H1 (cell line): ENCODE measurements at regions not wholly inside any gene's neighbourhood (a gene's known extent, or its start where the extent isn't known, plus 50 kb on each side); places are given as distances from the start of the nearest gene placed in this dataset.

Experiments used
- CTCF ChIA-PET: fragments of 300-600 bp; sonication (Branson Sonifier 250); formaldehyde crosslinking; loops from one replicate; lab custom pipeline; 2021; ENCODE audit not compliant: partially characterized antibody; lab: Charles Lee
- POLR2A ChIA-PET: fragments of 300-600 bp; sonication (Branson Sonifier 250); formaldehyde crosslinking; loops from one replicate; lab custom pipeline; 2021; ENCODE audit warnings: inconsistent platforms; ENCODE audit not compliant: partially characterized antibody; lab: Charles Lee
- DNase-seq, 2 experiments: peaks; one replicate each; pipeline versions ENCODE4 v3.0.0 to v3.0.0-alpha.2; 2010 to 2022; ENCODE audit warnings: low spot score in 2 of 2, low read depth in 1 of 2, mixed read lengths in 1 of 2
- FAIRE-seq: peaks from 2 replicates; lab custom pipeline; 2011; peaks lifted over from hg19 to GRCh38; lab: Jason Lieb, UNC
- H2AFZ ChIP-seq: 2 replicates; pipeline ENCODE4 v1.8.1; 2012; ENCODE audit warnings: low read length, inconsistent platforms
- H2AK5ac ChIP-seq: 2 replicates; pipeline ENCODE4 v1.6.1; 2013; ENCODE audit warnings: low read depth, low read length
- H2BK120ac ChIP-seq: replicated peaks from 2 replicates; pipeline ENCODE3; 2013; ENCODE audit warnings: low read depth, low read length, inconsistent platforms
- H2BK12ac ChIP-seq: 2 replicates; pipeline ENCODE4 v1.6.1; 2013; ENCODE audit warnings: low read depth, low read length
- H2BK15ac ChIP-seq: 2 replicates; pipeline ENCODE4 v1.6.1; 2013; ENCODE audit warnings: low read length
- H2BK20ac ChIP-seq: 2 replicates; pipeline ENCODE4 v1.6.1; 2013; ENCODE audit warnings: low read length
- H2BK5ac ChIP-seq: 2 replicates; pipeline ENCODE4 v1.6.1; 2013; ENCODE audit warnings: low read depth, low read length
- H3K14ac ChIP-seq: 2 replicates; pipeline ENCODE4 v1.6.1; 2013; ENCODE audit warnings: inconsistent platforms; ENCODE audit not compliant: insufficient read length
- H3K18ac ChIP-seq: 2 replicates; pipeline ENCODE4 v1.6.1; 2013; ENCODE audit warnings: low read length; ENCODE audit errors: extremely low read depth
- H3K23ac ChIP-seq: 2 replicates; pipeline ENCODE4 v1.6.1; 2013; ENCODE audit warnings: inconsistent platforms; ENCODE audit not compliant: insufficient read length
- H3K23me2 ChIP-seq: 2 replicates; pipeline ENCODE4 v1.6.1; 2013; ENCODE audit warnings: low read depth, low read length
- H3K27ac ChIP-seq: 2 replicates; pipeline ENCODE4 v1.6.1; 2011; ENCODE audit warnings: low read depth, low read length, inconsistent platforms
- H3K27me3 ChIP-seq, 4 experiments: replicated peaks in 1 of 4; 1 replicate in 1 of 4; 2 replicates in 3 of 4; pipeline versions ENCODE4 v1.6.1 to v1.8.1; 2011 to 2013; ENCODE audit warnings: low read length in 3 of 4, mild to moderate bottlenecking in 3 of 4, inconsistent platforms in 2 of 4, mixed read lengths in 2 of 4, moderate library complexity in 1 of 4; ENCODE audit not compliant: control insufficient read depth in 3 of 4, insufficient read depth in 3 of 4; ENCODE audit errors: extremely low read depth in 1 of 4
- H3K36me3 ChIP-seq, 4 experiments: 2 replicates each; pipeline versions ENCODE4 v1.6.1 to v1.8.1; 2011 to 2013; ENCODE audit warnings: mild to moderate bottlenecking in 4 of 4, low read length in 3 of 4, moderate library complexity in 2 of 4, control low read depth in 1 of 4, inconsistent platforms in 1 of 4; ENCODE audit not compliant: insufficient read depth in 4 of 4, control insufficient read depth in 2 of 4
- H3K4ac ChIP-seq: replicated peaks from 2 replicates; pipeline ENCODE3; 2013; ENCODE audit warnings: low read length, low read depth, mixed read lengths, inconsistent platforms; ENCODE audit not compliant: insufficient read length
- H3K4me1 ChIP-seq, 4 experiments: replicated peaks in 1 of 4; 1 replicate in 1 of 4; 2 replicates in 3 of 4; pipeline versions ENCODE4 v1.6.1 to v1.8.1; 2011 to 2013; ENCODE audit warnings: low read length in 3 of 4, inconsistent platforms in 2 of 4, mixed read lengths in 1 of 4; ENCODE audit not compliant: insufficient read depth in 4 of 4, control insufficient read depth in 3 of 4
- H3K4me2 ChIP-seq, 2 experiments: 2 replicates each; pipeline versions ENCODE4 v1.6.1 to v1.8.1; 2011 to 2013; ENCODE audit warnings: low read depth in 2 of 2, low read length in 2 of 2, control low read depth in 1 of 2, inconsistent platforms in 1 of 2, mild to moderate bottlenecking in 1 of 2; ENCODE audit not compliant: insufficient read depth in 1 of 2
- H3K4me3 ChIP-seq, 4 experiments: fragments of 200-600, 300-600 bp in 1 of 4; sonication (generic), shearing (Covaris generic), sonication (Bioruptor Twin) in 1 of 4; 2 replicates each; pipeline versions ENCODE4 v1.5.1 to v1.8.1; 2011 to 2016; ENCODE audit warnings: low read length in 4 of 4, low read depth in 3 of 4, control low read depth in 2 of 4, inconsistent platforms in 2 of 4, mild to moderate bottlenecking in 2 of 4, mixed read lengths in 1 of 4, moderate library complexity in 1 of 4; ENCODE audit not compliant: insufficient read depth in 2 of 4; ENCODE audit errors: extremely low read depth in 1 of 4
- H3K56ac ChIP-seq: replicated peaks from 2 replicates; pipeline ENCODE3; 2013; ENCODE audit warnings: low read depth, mild to moderate bottlenecking, mixed read lengths, low read length, inconsistent platforms; ENCODE audit not compliant: insufficient read length
- H3K79me1 ChIP-seq: 2 replicates; pipeline ENCODE4 v1.6.1; 2013; ENCODE audit warnings: low read depth, low read length, control low read depth
- H3K79me2 ChIP-seq, 2 experiments: 2 replicates each; pipeline versions ENCODE4 v1.6.1 to v1.8.1; 2012 to 2013; ENCODE audit warnings: low read length in 2 of 2, mild to moderate bottlenecking in 2 of 2, inconsistent platforms in 1 of 2; ENCODE audit not compliant: insufficient read depth in 2 of 2, control insufficient read depth in 1 of 2
- H3K9ac ChIP-seq, 4 experiments: replicated peaks in 1 of 4; 1 replicate in 1 of 4; 2 replicates in 3 of 4; pipeline versions ENCODE4 v1.6.1 to v1.8.1; 2011 to 2013; ENCODE audit warnings: low read depth in 3 of 4, low read length in 3 of 4, control low read depth in 2 of 4, mild to moderate bottlenecking in 2 of 4, moderate library complexity in 2 of 4, inconsistent platforms in 1 of 4; ENCODE audit errors: extremely low read depth in 1 of 4
- H3K9me3 ChIP-seq, 2 experiments: 2 replicates each; pipeline versions ENCODE4 v1.6.1 to v1.8.1; 2012 to 2013; ENCODE audit warnings: mild to moderate bottlenecking in 2 of 2, moderate library complexity in 2 of 2, control low read depth in 1 of 2, inconsistent platforms in 1 of 2, low read depth in 1 of 2, low read length in 1 of 2, mixed read lengths in 1 of 2; ENCODE audit not compliant: insufficient read depth in 2 of 2
- H4K20me1 ChIP-seq, 2 experiments: replicated peaks in 1 of 2; 2 replicates each; pipeline versions ENCODE3 to v1.8.1; 2011 to 2013; ENCODE audit warnings: inconsistent platforms in 2 of 2, low read length in 2 of 2, mild to moderate bottlenecking in 1 of 2; ENCODE audit not compliant: insufficient read depth in 2 of 2, control insufficient read depth in 1 of 2
- H4K5ac ChIP-seq: 2 replicates; pipeline ENCODE4 v1.6.1; 2013; ENCODE audit warnings: low read length, low read depth, mixed read lengths, inconsistent platforms; ENCODE audit not compliant: insufficient read length
- H4K8ac ChIP-seq: 2 replicates; pipeline ENCODE4 v1.8.0; 2013; ENCODE audit warnings: mild to moderate bottlenecking, moderate library complexity, low read length, inconsistent platforms; ENCODE audit not compliant: insufficient read depth; ENCODE audit errors: extremely low read depth
- H4K91ac ChIP-seq: replicated peaks from 2 replicates; pipeline ENCODE3; 2013; ENCODE audit warnings: low read length, mixed read lengths, inconsistent platforms; ENCODE audit not compliant: insufficient read length
- ATF3 ChIP-seq: IDR thresholded peaks from 2 replicates; pipeline ENCODE4 v1.6.1; 2011; ENCODE audit warnings: low read depth, mild to moderate bottlenecking, low read length; ENCODE audit not compliant: insufficient read depth
- BRCA1 ChIP-seq: IDR thresholded peaks from 2 replicates; pipeline ENCODE4 v1.6.1; 2012; ENCODE audit warnings: low read depth, low read length, improper control_type of control experiment
- CBX5 ChIP-seq: fragments of 300-800, 300-1000 bp; sonication (generic); IDR thresholded peaks from 2 replicates; pipeline ENCODE4 v1.7.1; 2016; ENCODE audit warnings: antibody characterized with exemption, low read length, low read depth
- CHD2 ChIP-seq: IDR thresholded peaks from 2 replicates; pipeline ENCODE4 v1.6.1; 2012; ENCODE audit warnings: low read length, improper control_type of control experiment
- EP300 ChIP-seq, 2 experiments: IDR thresholded peaks; 1 replicate in 1 of 2; 2 replicates in 1 of 2; pipeline ENCODE4 v1.6.1; 2011 to 2012; ENCODE audit warnings: low read depth in 2 of 2, low read length in 2 of 2, mild to moderate bottlenecking in 2 of 2, borderline replicate concordance in 1 of 2, inconsistent platforms in 1 of 2, moderate library complexity in 1 of 2
- GABPA ChIP-seq: IDR thresholded peaks from 2 replicates; pipeline ENCODE4 v1.6.1; 2011; ENCODE audit warnings: mild to moderate bottlenecking, low read length, moderate library complexity, borderline replicate concordance; ENCODE audit not compliant: insufficient read depth
- KDM1A ChIP-seq: fragments of 200-600, 300-600 bp; sonication (generic); IDR thresholded peaks from 2 replicates; pipeline ENCODE4 v1.7.1; 2016; ENCODE audit warnings: mild to moderate bottlenecking, low read length, borderline replicate concordance
- POLR2AphosphoS5 ChIP-seq: IDR thresholded peaks from 2 replicates; pipeline ENCODE4 v1.6.1; 2011; ENCODE audit warnings: low read depth, low read length
- RNF2 ChIP-seq: fragments of 200-900, 300-1000 bp; sonication (generic); IDR thresholded peaks from 2 replicates; pipeline ENCODE4 v1.7.1; 2016; ENCODE audit warnings: borderline replicate concordance, low read depth, mild to moderate bottlenecking, antibody characterized with exemption, low read length; ENCODE audit not compliant: poor library complexity, severe bottlenecking; ENCODE audit errors: missing control alignments
- SIRT6 ChIP-seq: IDR thresholded peaks from one replicate; pipeline ENCODE4 v1.7.1; 2012; ENCODE audit warnings: low read length, inconsistent platforms
- SP2 ChIP-seq: IDR thresholded peaks from 2 replicates; pipeline ENCODE4 v1.6.1; 2012; ENCODE audit warnings: mild to moderate bottlenecking, low read length, inconsistent platforms
- TAF1 ChIP-seq: IDR thresholded peaks from 2 replicates; pipeline ENCODE4 v1.6.1; 2011; ENCODE audit warnings: mild to moderate bottlenecking, low read depth, low read length
- USF2 ChIP-seq: IDR thresholded peaks from 2 replicates; pipeline ENCODE4 v1.6.1; 2011; ENCODE audit warnings: low read length, improper control_type of control experiment
- WGBS, 2 experiments: shearing (Covaris generic) in 1 of 2; methylation state at CpG; one replicate each; pipeline versions ENCODE4 v1.1.6 to v1.1.7; 2013 to 2015; ENCODE audit warnings: low lambda C conversion rate in 2 of 2, mixed read lengths in 2 of 2, inconsistent platforms in 1 of 2, low coverage in 1 of 2, missing lambda C conversion rate in 1 of 2; ENCODE audit not compliant: insufficient replicate concordance in 2 of 2, insufficient coverage in 1 of 2, insufficient read length in 1 of 2; ENCODE audit errors: extremely low coverage in 1 of 2, missing lambda C conversion rate in 1 of 2; 5-methylcytosine and 5-hydroxymethylcytosine counted together

GRCh38 chr12:91533366-91533765 is 350.7 kb upstream of the DCN start:
- no peaks in the 10 kb centered on the region for H3K79me2 ChIP-seq
- H3K27me3 ChIP-seq: no peaks in the 10 kb centered on the region
- H4K8ac ChIP-seq: no peak overlapping the region
- no peak overlapping the region for H2BK15ac ChIP-seq
- no peak overlapping the region for H3K14ac ChIP-seq
- H3K4ac ChIP-seq: no peak overlapping the region
- H3K23me2 ChIP-seq: no peaks in the 10 kb centered on the region
- no peak overlapping the region for H2BK5ac ChIP-seq
- no peak overlapping the region for H4K5ac ChIP-seq
- 89% methylated on average over 1 of the region's 1 CpG; no CpG with 5 or more reads in 1 of the 2 experiments for WGBS, 2 experiments
- H2BK20ac ChIP-seq: no peak overlapping the region
- H4K91ac ChIP-seq: no peak overlapping the region
- no peak overlapping the region for H2BK120ac ChIP-seq
- no peak overlapping the region for H3K23ac ChIP-seq
- H3K18ac ChIP-seq: no peak overlapping the region
- FAIRE-seq (no peak), DNase-seq (no peak)
- H2AK5ac ChIP-seq: no peak overlapping the region
- no peak overlapping the region for H3K27ac ChIP-seq
- H3K56ac ChIP-seq: no peak overlapping the region
- no peaks in the 10 kb centered on the region for H3K79me1 ChIP-seq
- H2AFZ ChIP-seq: no peak overlapping the region
- H3K4me3 ChIP-seq: no peak overlapping the region
- H4K20me1 ChIP-seq: no peaks in the 10 kb centered on the region
- H3K4me2 ChIP-seq: no peak overlapping the region
- no peaks in the 10 kb centered on the region for H3K36me3 ChIP-seq
- H3K9ac ChIP-seq: no peak overlapping the region
- H3K4me1 ChIP-seq: no peaks in the 10 kb centered on the region
- H3K9me3 ChIP-seq: peaks cover 0 to 5% of the 10 kb centered on the region in 2 experiments; a peak in 1 of 4 replicates
- CTCF ChIA-PET: no interaction called here
- POLR2A ChIA-PET: no interaction called here
- no peak overlapping the region for H2BK12ac ChIP-seq
- TF ChIP-seq EP300 (IDR thresholded peaks at IDR 0.05; ENCODE audit: borderline replicate concordance in 1 of 2, low read depth in 2 of 2, low read length in 2 of 2): no peak
- TF ChIP-seq USF2: no peak
- no peak for TF ChIP-seq SIRT6
- TF ChIP-seq RNF2: no peak
- no peak for TF ChIP-seq SP2
- no peak for TF ChIP-seq KDM1A
- TF ChIP-seq GABPA: no peak
- TF ChIP-seq POLR2AphosphoS5: no peak
- no peak for TF ChIP-seq TAF1
- no peak for TF ChIP-seq CBX5
- no peak for TF ChIP-seq BRCA1
- no peak for TF ChIP-seq ATF3
- TF ChIP-seq CHD2: no peak
